Ovary (tissue), 3 donors: ENCODE measurements at regions not wholly inside any gene's neighbourhood (a gene's known extent, or its start where the extent isn't known, plus 50 kb on each side); places are given as distances from the start of the nearest gene placed in this dataset.

Experiments
- POLR2A ChIP-seq: fragments of 450-650 bp; IDR thresholded peaks from one replicate; pipeline ENCODE4 v1.6.1; 2017; ENCODE audit warnings: antibody characterized with exemption, mild to moderate bottlenecking, moderate library complexity
- TF ChIP-seq, protein P1 (sequence below), 3 donors: fragments of 450-650 bp in 2 of 3; fragments of 200-600 bp in 1 of 3; IDR thresholded peaks; one replicate each; pipeline versions ENCODE4 v1.5.1 to v1.8.0; 2016 to 2022; ENCODE audit warnings: antibody characterized with exemption in 3 of 3, mild to moderate bottlenecking in 1 of 3
- donor health status: DM: no; HTN: no; CAD: no.

DNA sequence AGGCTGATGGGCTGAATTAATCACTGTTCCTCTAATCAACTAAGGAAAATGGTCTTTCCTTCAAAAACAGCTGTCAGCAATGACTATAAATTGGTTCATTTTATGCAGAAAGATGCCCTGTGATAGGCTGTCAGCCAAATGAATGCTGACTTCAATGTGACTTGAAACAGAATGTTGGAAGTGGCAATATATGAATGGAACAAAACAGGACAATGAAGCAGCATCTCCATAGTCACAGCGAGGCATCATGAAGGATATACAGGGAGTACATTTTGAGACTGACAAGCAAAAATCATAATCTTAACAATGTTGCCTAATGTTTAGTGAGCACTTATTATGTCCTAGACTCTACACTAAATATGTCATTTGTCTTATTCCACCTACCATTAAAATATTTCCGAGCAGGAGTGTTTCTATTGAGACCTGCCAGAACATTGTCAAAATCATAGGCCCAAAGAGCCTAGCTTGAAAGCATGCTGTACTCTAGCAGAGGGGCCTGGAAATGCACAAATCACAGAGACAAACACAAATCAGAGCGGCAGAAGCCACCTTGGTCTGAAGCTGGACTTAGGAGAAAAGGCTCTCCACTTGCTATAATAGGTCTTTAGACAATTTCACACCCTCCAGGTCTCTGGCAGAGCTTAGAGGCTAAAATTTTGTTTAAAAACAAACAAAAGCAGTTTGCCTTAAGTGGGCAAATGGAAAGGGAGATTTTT is 63.3 kb downstream of the FAM50B start:
- TF ChIP-seq, protein P1, sequence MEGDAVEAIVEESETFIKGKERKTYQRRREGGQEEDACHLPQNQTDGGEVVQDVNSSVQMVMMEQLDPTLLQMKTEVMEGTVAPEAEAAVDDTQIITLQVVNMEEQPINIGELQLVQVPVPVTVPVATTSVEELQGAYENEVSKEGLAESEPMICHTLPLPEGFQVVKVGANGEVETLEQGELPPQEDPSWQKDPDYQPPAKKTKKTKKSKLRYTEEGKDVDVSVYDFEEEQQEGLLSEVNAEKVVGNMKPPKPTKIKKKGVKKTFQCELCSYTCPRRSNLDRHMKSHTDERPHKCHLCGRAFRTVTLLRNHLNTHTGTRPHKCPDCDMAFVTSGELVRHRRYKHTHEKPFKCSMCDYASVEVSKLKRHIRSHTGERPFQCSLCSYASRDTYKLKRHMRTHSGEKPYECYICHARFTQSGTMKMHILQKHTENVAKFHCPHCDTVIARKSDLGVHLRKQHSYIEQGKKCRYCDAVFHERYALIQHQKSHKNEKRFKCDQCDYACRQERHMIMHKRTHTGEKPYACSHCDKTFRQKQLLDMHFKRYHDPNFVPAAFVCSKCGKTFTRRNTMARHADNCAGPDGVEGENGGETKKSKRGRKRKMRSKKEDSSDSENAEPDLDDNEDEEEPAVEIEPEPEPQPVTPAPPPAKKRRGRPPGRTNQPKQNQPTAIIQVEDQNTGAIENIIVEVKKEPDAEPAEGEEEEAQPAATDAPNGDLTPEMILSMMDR (IDR thresholded peaks at IDR 0.05), result no peak
- TF ChIP-seq POLR2A, result no peak
